Stimulated activated naive CD4-positive, alpha-beta T cell (primary cell): ENCODE measurements at regions not wholly inside any gene's neighbourhood (a gene's known extent, or its start where the extent isn't known, plus 50 kb on each side); places are given as distances from the start of the nearest gene placed in this dataset.
"Not testable (repeated sequence)": the region's sequence is repeated elsewhere in the genome, so short reads cannot be mapped to it uniquely, and the experiment has no call there.

Experiments used
- DNase-seq, 6 experiments: peaks; one replicate each; lab custom pipeline; 2025; lab: John Stamatoyannopoulos, UW

- DNase-seq: no peak
These were observed 66.9 kb upstream of the PPARGC1A start for GRCh38 chr4:23956601-23957364.

- no peak for DNase-seq
These were observed 62.4 kb upstream of the PPARGC1A start for GRCh38 chr4:23952258-23952657.

DNA sequence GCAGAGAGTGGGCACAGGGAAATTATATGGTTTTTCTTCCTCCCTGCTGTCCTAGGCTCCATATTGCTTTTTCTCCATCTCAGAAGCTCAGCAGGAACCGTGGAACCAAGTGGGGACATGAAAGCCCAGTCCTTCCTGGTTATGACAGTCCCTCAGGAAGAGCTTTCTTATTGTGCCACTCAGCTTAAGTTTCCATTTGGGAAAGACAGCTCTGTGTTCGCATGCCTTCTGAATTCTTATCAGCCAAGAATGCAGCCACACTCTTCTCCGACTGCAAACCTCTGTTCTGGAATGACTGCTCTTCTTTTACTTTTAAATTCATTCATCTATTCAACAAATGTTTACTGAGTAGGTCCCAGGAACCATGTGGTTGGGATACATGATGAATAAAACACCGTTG, 58.0 kb upstream of the PPARGC1A start:
- no peak for DNase-seq

DNA sequence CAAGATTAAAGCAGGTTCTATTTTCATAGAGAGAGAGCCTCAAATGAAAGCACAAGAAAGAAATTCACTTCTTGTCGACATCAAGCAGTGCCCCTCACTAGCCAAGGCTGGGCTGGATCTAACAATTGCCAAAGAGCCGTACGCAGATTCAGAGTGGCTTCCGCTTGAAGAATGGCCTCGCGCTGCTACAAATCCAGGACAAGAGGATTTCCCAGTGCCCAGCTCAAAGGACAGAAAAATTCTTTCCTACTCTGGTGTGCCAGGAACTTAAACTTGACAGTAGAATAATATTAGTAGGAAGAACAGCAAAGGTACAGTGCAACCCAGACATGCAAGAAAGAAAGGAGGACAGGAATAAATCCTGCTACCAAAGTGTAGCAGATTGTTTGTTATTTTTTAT, 56.5 kb upstream of the PPARGC1A start:
- DNase-seq: no peak

DNA sequence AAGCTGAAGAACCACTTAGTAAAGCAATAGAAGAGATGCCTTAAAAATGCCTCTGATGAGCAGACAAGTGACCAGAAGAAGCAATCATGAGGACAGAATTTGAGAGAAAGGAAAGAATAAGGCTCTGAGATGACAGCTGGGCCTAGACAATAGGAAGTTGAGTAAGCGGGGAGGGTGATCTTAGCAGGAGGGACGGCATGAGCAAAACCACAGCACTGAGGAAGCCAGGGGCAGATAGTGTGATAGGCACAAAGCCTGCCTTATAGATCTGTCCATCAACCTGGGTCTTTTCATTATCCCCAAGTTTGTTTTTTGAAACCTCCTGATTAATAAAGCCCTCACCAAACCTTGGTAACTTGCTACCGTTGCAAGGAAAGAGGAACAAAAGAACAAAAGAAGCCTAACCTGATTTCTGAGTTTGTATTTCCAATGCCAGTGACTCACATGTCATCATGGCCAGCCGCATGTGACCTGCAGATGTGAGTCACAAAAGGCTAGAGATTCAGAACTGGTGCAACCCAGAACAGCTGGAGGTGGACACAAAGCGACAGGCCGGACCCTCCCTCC, 55.7 kb upstream of the PPARGC1A start:
- DNase-seq: no peak

- not testable (repeated sequence) for DNase-seq
These were observed 54.7 kb upstream of the PPARGC1A start for GRCh38 chr4:23944556-23944955.

- no peak for DNase-seq
These were observed 53.6 kb upstream of the PPARGC1A start for GRCh38 chr4:23943478-23943877.

DNA sequence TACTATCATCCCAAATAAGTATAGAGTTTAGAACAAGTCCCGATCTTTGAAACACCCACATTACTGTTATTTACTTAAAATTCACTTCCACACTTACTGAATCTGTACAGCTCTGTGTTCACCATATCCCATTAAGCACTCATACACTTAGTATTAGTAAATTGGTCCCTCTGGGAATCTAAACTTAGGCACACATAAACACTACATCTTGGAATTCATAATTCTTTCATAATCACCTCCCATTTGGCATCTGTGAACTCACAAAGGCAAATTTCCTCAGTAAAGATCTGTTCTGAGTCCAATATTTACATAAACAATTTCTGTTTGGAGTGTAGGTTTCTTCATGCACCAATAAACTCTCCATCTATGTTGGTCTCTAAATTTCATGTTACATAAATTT, 52.6 kb upstream of the PPARGC1A start:
- DNase-seq: no peak
